GM23338 (cell line): ENCODE measurements at regions not wholly inside any gene's neighbourhood (a gene's known extent, or its start where the extent isn't known, plus 50 kb on each side); places are given as distances from the start of the nearest gene placed in this dataset.

Experiments used
- ATAC-seq: fragments of 200-7000 bp; cut with Tn5 transposase; 3 replicates; pipeline ENCODE4 v1.9.1; 2020
- DNase-seq: peaks from one replicate; pipeline ENCODE4 v3.0.0-alpha.2; 2015; ENCODE audit warnings: low spot score
- H2AFZ ChIP-seq: fragments of 200-600 bp; sonication (generic); 2 replicates; pipeline ENCODE4 v1.8.0; 2016; ENCODE audit warnings: antibody characterized with exemption, mild to moderate bottlenecking, moderate library complexity
- H3F3A ChIP-seq: fragments of 200-600 bp; sonication (generic); replicated peaks from 2 replicates; pipeline ENCODE4 v1.8.0; 2017; ENCODE audit warnings: antibody characterized with exemption, mixed run types, low read depth
- H3K27ac ChIP-seq: fragments of 200-600 bp; sonication (generic); 2 replicates; pipeline ENCODE4 v1.6.1; 2016; ENCODE audit warnings: low read depth
- H3K27me3 ChIP-seq: fragments of 200-600 bp; sonication (generic); 2 replicates; pipeline ENCODE4 v1.8.0; 2016; ENCODE audit warnings: mild to moderate bottlenecking, mixed run types, moderate library complexity; ENCODE audit not compliant: insufficient read depth
- H3K36me3 ChIP-seq: fragments of 200-600 bp; sonication (generic); 2 replicates; pipeline ENCODE4 v1.8.0; 2016; ENCODE audit warnings: mild to moderate bottlenecking; ENCODE audit not compliant: insufficient read depth
- H3K4me1 ChIP-seq: fragments of 200-600 bp; sonication (generic); 2 replicates; pipeline ENCODE4 v1.8.0; 2016; ENCODE audit warnings: mild to moderate bottlenecking, moderate library complexity; ENCODE audit not compliant: insufficient read depth
- H3K4me2 ChIP-seq: fragments of 200-600 bp; sonication (generic); 2 replicates; pipeline ENCODE4 v1.7.1; 2017; ENCODE audit warnings: mixed run types
- H3K4me3 ChIP-seq: fragments of 200-600 bp; sonication (generic); 2 replicates; pipeline ENCODE4 v1.6.1; 2016; ENCODE audit warnings: mixed run types
- H3K79me2 ChIP-seq: fragments of 200-600 bp; sonication (generic); replicated peaks from 2 replicates; pipeline ENCODE4 v1.8.0; 2017; ENCODE audit warnings: mild to moderate bottlenecking; ENCODE audit not compliant: insufficient read depth
- H3K9me2 ChIP-seq: fragments of 200-600 bp; sonication (generic); 2 replicates; pipeline ENCODE4 v1.8.0; 2017; ENCODE audit not compliant: insufficient read depth
- H4K20me1 ChIP-seq: fragments of 200-600 bp; sonication (generic); replicated peaks from 2 replicates; pipeline ENCODE4 v1.8.0; 2017; ENCODE audit warnings: mild to moderate bottlenecking; ENCODE audit not compliant: insufficient read depth
- H3K27ac Mint-ChIP-seq: 2 replicates; pipeline ENCODE4 v1.8.0; 2020; ENCODE audit warnings: inconsistent platforms, mild to moderate bottlenecking, moderate library complexity, mixed read lengths
- H3K27me3 Mint-ChIP-seq: 3 replicates; pipeline ENCODE4 v1.8.0; 2022; ENCODE audit warnings: low read depth, mild to moderate bottlenecking, moderate library complexity, mixed read lengths, inconsistent platforms; ENCODE audit not compliant: insufficient read depth, poor library complexity
- H3K36me3 Mint-ChIP-seq: 3 replicates; pipeline ENCODE4 v1.8.0; 2021; ENCODE audit warnings: low read depth, mild to moderate bottlenecking, inconsistent platforms, moderate library complexity, mixed read lengths
- H3K4me1 Mint-ChIP-seq: 3 replicates; pipeline ENCODE4 v1.8.0; 2020; ENCODE audit warnings: mild to moderate bottlenecking, inconsistent platforms, mixed read lengths
- H3K4me3 Mint-ChIP-seq: 3 replicates; pipeline ENCODE4 v1.8.0; 2021; ENCODE audit warnings: moderate library complexity, mild to moderate bottlenecking, inconsistent platforms, mixed read lengths
- H3K9me3 Mint-ChIP-seq: 3 replicates; pipeline ENCODE4 v1.8.0; 2020; ENCODE audit warnings: moderate library complexity, mild to moderate bottlenecking, inconsistent platforms, mixed read lengths
- CREB1 ChIP-seq: fragments of 250-450 bp; sonication (Bioruptor Pico); IDR thresholded peaks from 2 replicates; pipeline ENCODE4 v1.5.0; 2020; ENCODE audit warnings: low read depth, mild to moderate bottlenecking, moderate library complexity
- EZH2 ChIP-seq: fragments of 200-600 bp; sonication (generic); IDR thresholded peaks from one replicate; pipeline ENCODE4 v1.8.0; 2017; ENCODE audit warnings: antibody characterized with exemption, mild to moderate bottlenecking, low read depth; ENCODE audit not compliant: unreplicated experiment
- EZH2phosphoT487 ChIP-seq: fragments of 200-600 bp; sonication (generic); IDR thresholded peaks from one replicate; pipeline ENCODE4 v1.8.1; 2018; ENCODE audit warnings: antibody characterized with exemption; ENCODE audit not compliant: unreplicated experiment
- JUNB ChIP-seq: IDR thresholded peaks from one replicate; pipeline ENCODE4 v1.6.1; 2016; ENCODE audit warnings: antibody characterized with exemption; ENCODE audit not compliant: unreplicated experiment
- NANOG ChIP-seq: IDR thresholded peaks from 2 replicates; pipeline ENCODE4 v1.6.1; 2016; ENCODE audit warnings: antibody characterized with exemption, borderline replicate concordance
- POLR2AphosphoS5 ChIP-seq: IDR thresholded peaks from 2 replicates; pipeline ENCODE4 v1.6.1; 2016; ENCODE audit warnings: antibody characterized with exemption, low read depth
- STAT1 ChIP-seq: IDR thresholded peaks from one replicate; pipeline ENCODE4 v1.6.1; 2016; ENCODE audit warnings: antibody characterized with exemption; ENCODE audit not compliant: unreplicated experiment
- ZNF114 ChIP-seq: fragments of 250-450 bp; sonication (Bioruptor Pico); IDR thresholded peaks from 2 replicates; pipeline ENCODE4 v1.5.0; 2020; ENCODE audit warnings: mild to moderate bottlenecking, moderate library complexity
- ZNF331 ChIP-seq: fragments of 250-450 bp; sonication (Bioruptor Pico); IDR thresholded peaks from 2 replicates; pipeline ENCODE4 v1.5.0; 2020; ENCODE audit warnings: low read depth, mild to moderate bottlenecking, moderate library complexity
- TF ChIP-seq, protein P1 (sequence below): IDR thresholded peaks from one replicate; pipeline ENCODE4 v1.6.1; 2018; ENCODE audit warnings: antibody characterized with exemption; ENCODE audit not compliant: unreplicated experiment
- TF ChIP-seq, protein P2 (sequence below), 2 experiments: fragments of 200-600 bp in 1 of 2; sonication (generic) in 1 of 2; conservative IDR thresholded peaks; 2 replicates each; pipeline versions ENCODE4 v1.5.1 to v1.6.1; 2016 to 2017; ENCODE audit warnings: antibody characterized with exemption in 2 of 2, low read depth in 2 of 2, mild to moderate bottlenecking in 2 of 2, moderate library complexity in 1 of 2

DNA sequence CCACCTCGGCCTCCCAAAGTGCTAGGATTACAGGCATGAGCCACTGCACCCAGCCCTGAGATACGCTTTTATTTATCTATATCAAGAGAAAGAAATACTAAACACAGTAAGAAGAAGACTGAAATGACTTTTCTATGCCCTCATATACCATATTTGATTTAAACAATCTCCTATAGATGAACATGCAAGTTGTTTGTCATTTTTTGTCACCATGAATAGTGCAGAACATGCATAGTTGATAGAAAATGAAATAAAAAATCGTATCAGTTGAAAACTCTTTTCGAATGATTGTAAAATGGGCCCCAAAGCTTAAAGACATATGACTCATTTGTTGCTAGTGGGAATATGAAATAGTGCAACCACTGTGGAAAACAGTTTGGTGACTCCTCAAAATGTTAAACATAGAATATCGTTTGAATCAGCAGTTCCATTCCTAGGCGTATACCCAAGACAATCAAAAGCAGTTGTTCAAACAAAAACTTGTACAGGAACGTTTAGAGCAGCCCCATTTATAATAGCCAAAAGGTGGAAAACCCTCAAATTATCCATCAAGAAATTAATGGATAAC lies 61.4 kb upstream of the ANKH start (continued):
- TF ChIP-seq, protein P1, sequence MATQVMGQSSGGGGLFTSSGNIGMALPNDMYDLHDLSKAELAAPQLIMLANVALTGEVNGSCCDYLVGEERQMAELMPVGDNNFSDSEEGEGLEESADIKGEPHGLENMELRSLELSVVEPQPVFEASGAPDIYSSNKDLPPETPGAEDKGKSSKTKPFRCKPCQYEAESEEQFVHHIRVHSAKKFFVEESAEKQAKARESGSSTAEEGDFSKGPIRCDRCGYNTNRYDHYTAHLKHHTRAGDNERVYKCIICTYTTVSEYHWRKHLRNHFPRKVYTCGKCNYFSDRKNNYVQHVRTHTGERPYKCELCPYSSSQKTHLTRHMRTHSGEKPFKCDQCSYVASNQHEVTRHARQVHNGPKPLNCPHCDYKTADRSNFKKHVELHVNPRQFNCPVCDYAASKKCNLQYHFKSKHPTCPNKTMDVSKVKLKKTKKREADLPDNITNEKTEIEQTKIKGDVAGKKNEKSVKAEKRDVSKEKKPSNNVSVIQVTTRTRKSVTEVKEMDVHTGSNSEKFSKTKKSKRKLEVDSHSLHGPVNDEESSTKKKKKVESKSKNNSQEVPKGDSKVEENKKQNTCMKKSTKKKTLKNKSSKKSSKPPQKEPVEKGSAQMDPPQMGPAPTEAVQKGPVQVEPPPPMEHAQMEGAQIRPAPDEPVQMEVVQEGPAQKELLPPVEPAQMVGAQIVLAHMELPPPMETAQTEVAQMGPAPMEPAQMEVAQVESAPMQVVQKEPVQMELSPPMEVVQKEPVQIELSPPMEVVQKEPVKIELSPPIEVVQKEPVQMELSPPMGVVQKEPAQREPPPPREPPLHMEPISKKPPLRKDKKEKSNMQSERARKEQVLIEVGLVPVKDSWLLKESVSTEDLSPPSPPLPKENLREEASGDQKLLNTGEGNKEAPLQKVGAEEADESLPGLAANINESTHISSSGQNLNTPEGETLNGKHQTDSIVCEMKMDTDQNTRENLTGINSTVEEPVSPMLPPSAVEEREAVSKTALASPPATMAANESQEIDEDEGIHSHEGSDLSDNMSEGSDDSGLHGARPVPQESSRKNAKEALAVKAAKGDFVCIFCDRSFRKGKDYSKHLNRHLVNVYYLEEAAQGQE, result no peak
- TF ChIP-seq ZNF331 (CRISPR knock-in tag), result no peak
- TF ChIP-seq CREB1, result no peak
- no peak for TF ChIP-seq ZNF114
- no peak for TF ChIP-seq POLR2AphosphoS5
- TF ChIP-seq EZH2, result no peak
- TF ChIP-seq STAT1, result no peak
- no peak for TF ChIP-seq EZH2phosphoT487
- TF ChIP-seq NANOG, result no peak

DNA sequence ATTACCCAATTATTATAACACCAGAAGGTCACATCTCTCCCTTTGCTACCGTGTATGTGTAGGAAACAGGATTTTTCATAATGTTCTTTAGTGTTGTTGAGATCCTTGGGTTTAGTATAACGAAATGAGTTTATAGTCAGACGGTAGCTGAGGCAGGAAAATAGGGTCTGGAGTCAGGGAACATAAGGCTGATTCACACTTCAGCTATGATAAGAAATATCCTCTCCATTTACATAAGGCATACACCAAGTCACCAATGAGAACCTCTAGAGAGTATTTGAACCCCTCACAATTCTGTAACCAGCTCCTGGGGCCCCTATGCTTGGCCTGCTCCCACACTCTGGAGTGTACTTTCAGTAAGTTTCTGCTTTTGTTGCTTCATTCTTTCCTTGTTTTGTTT lies 58.9 kb upstream of the ANKH start:
- H3K4me3 ChIP-seq, result no peak overlapping the region
- Mint-ChIP-seq H3K27me3 (peaks cover 2% of the 10 kb centered on the region), H3K36me3 (no peaks in the 10 kb centered on the region), H3K9me3 (no peaks in the 10 kb centered on the region), H3K27ac (no peak overlapping the region), H3K4me3 (no peak overlapping the region), H3K4me1 (no peaks in the 10 kb centered on the region)
- H3K27ac ChIP-seq, result no peak overlapping the region
- no peaks in the 10 kb centered on the region for H4K20me1 ChIP-seq
- H3K4me1 ChIP-seq, result no peaks in the 10 kb centered on the region
- no peaks in the 10 kb centered on the region for H3K79me2 ChIP-seq
- no peaks in the 10 kb centered on the region for H3K36me3 ChIP-seq
- H3K4me2 ChIP-seq, result no peak overlapping the region
- no peaks in the 10 kb centered on the region for H3K9me2 ChIP-seq
- no peak overlapping the region for H2AFZ ChIP-seq
- ATAC-seq (no peak), DNase-seq (no peak)
- H3K27me3 ChIP-seq, result no peaks in the 10 kb centered on the region
- H3F3A ChIP-seq, result no peaks in the 10 kb centered on the region
- TF ChIP-seq STAT1 (no peak), NANOG (no peak), JUNB (no peak), POLR2AphosphoS5 (no peak), ZNF331 (CRISPR knock-in tag) (no peak)
- TF ChIP-seq, protein P2, sequence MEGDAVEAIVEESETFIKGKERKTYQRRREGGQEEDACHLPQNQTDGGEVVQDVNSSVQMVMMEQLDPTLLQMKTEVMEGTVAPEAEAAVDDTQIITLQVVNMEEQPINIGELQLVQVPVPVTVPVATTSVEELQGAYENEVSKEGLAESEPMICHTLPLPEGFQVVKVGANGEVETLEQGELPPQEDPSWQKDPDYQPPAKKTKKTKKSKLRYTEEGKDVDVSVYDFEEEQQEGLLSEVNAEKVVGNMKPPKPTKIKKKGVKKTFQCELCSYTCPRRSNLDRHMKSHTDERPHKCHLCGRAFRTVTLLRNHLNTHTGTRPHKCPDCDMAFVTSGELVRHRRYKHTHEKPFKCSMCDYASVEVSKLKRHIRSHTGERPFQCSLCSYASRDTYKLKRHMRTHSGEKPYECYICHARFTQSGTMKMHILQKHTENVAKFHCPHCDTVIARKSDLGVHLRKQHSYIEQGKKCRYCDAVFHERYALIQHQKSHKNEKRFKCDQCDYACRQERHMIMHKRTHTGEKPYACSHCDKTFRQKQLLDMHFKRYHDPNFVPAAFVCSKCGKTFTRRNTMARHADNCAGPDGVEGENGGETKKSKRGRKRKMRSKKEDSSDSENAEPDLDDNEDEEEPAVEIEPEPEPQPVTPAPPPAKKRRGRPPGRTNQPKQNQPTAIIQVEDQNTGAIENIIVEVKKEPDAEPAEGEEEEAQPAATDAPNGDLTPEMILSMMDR (conservative IDR thresholded peaks at IDR 0.05; ENCODE audit: low read depth in 2 of 2), result no peak
- TF ChIP-seq, protein P1, result no peak
